GM12864 (cell line): ENCODE measurements at regions not wholly inside any gene's neighbourhood (a gene's known extent, or its start where the extent isn't known, plus 50 kb on each side); places are given as distances from the start of the nearest gene placed in this dataset.

Experiments
- DNase-seq: peaks from one replicate; pipeline ENCODE4 v3.0.0-alpha.2; 2011; ENCODE audit warnings: low read depth
- H3K4me3 ChIP-seq: 2 replicates; pipeline ENCODE4 v1.5.1; 2011; ENCODE audit warnings: mild to moderate bottlenecking, low read depth, low read length, control low read depth
- CTCF ChIP-seq: IDR thresholded peaks from 2 replicates; pipeline ENCODE4 v1.5.1; 2011; ENCODE audit warnings: low read depth, mild to moderate bottlenecking, moderate library complexity, low read length, control low read depth, inconsistent platforms; ENCODE audit errors: missing control alignments

GRCh38 chr6:141167945-141168344, 964.8 kb upstream of the GJE1 start:
- DNase-seq = no peak
- no peak overlapping the region for H3K4me3 ChIP-seq
- TF ChIP-seq CTCF = no peak

- TF ChIP-seq CTCF = no peak
- H3K4me3 ChIP-seq = no peak overlapping the region
- no peak for DNase-seq
These were observed 967.6 kb upstream of the GJE1 start for GRCh38 chr6:141165002-141165665.

GRCh38 chr6:141164042-141164743, 968.5 kb upstream of the GJE1 start:
- no peak for TF ChIP-seq CTCF
- no peak for DNase-seq
- no peak overlapping the region for H3K4me3 ChIP-seq

GRCh38 chr6:141163107-141163506, 969.6 kb upstream of the GJE1 start:
- no peak for DNase-seq
- TF ChIP-seq CTCF = no peak
- no peak overlapping the region for H3K4me3 ChIP-seq

GRCh38 chr6:141158740-141159139, 974.0 kb upstream of the GJE1 start:
- no peak overlapping the region for H3K4me3 ChIP-seq
- no peak for TF ChIP-seq CTCF
- DNase-seq = no peak

GRCh38 chr6:141153563-141153962, 979.2 kb upstream of the GJE1 start:
- no peak for TF ChIP-seq CTCF
- H3K4me3 ChIP-seq = no peak overlapping the region

GRCh38 chr6:141152951-141153350, 979.8 kb upstream of the GJE1 start:
- H3K4me3 ChIP-seq = no peak overlapping the region
- DNase-seq = no peak
- TF ChIP-seq CTCF = no peak

More at GRCh38 chr6:141153563-141153962, 979.2 kb upstream of the GJE1 start:
- no peak for DNase-seq
